ENCODE measurements at regions not wholly inside any gene's neighbourhood (a gene's known extent, or its start where the extent isn't known, plus 50 kb on each side); places are given as distances from the start of the nearest gene placed in this dataset.

- ATAC-seq (ENCODE audit: low read depth) = no peak
- Histone ChIP-seq H3K9ac (ENCODE audit: low read length) (no peak overlapping the region), H3K36me3 (replicated peaks in 1 of 2; ENCODE audit: control extremely low read depth in 1 of 2, control insufficient read depth in 1 of 2, extremely low read depth in 1 of 2, insufficient read depth in 2 of 2, low read length in 1 of 2) (no peaks in the 10 kb centered on the region), H3K4me2 (replicated peaks; ENCODE audit: low read depth, low read length, poor library complexity, severe bottlenecking) (no peak overlapping the region), H4K20me1 (ENCODE audit: control insufficient read depth, insufficient read depth, low read length, poor library complexity, severe bottlenecking) (no peaks in the 10 kb centered on the region), H2AFZ (ENCODE audit: insufficient read depth, low read depth, low read length, poor library complexity, severe bottlenecking) (no peak overlapping the region), H3K4me1 (ENCODE audit: control insufficient read depth in 2 of 2, insufficient read depth in 2 of 2, low read length in 2 of 2) (no peaks in the 10 kb centered on the region), H3K27ac (ENCODE audit: low read length in 2 of 2) (no peak overlapping the region), H3K4me3 (ENCODE audit: control extremely low read depth in 1 of 5, extremely low read depth in 1 of 5, insufficient read depth in 1 of 5, low read depth in 2 of 5, low read length in 4 of 5) (no peak overlapping the region), H3K27me3 (replicated peaks in 1 of 4; ENCODE audit: control extremely low read depth in 1 of 4, control insufficient read depth in 3 of 4, insufficient read depth in 4 of 4, low read length in 3 of 4) (no peaks in the 10 kb centered on the region), H3K79me2 (ENCODE audit: control insufficient read depth, insufficient read depth, low read length) (no peaks in the 10 kb centered on the region), H3K9me3 (ENCODE audit: control extremely low read depth in 1 of 3, control insufficient read depth in 2 of 3, insufficient read depth in 1 of 3, low read length in 2 of 3) (peaks cover 4 to 12% (median 5%) of the 10 kb centered on the region in 3 donors)
- intact Hi-C loops (cut with micrococcal nuclease) = no loop called here
- DNase-seq = no peak
- Mint-ChIP-seq H3K9me3 (ENCODE audit: insufficient read depth) (peaks cover 8% of the 10 kb centered on the region), H3K27me3 (no peaks in the 10 kb centered on the region), H3K4me3 (no peak overlapping the region), H3K27ac (no peak overlapping the region), H3K4me1 (no peaks in the 10 kb centered on the region)
- no peak for TF ChIP-seq CTCF (IDR thresholded peaks at IDR 0.05)
- TF ChIP-seq EZH2 (IDR thresholded peaks at IDR 0.05; ENCODE audit: borderline replicate concordance, insufficient read depth, low read depth, low read length, poor library complexity, severe bottlenecking) = no peak
- CTCF ChIA-PET = no interaction called here
- POLR2A ChIA-PET = no interaction called here
- 100% methylated on average over 8 of the region's 9 CpGs for WGBS (ENCODE audit: insufficient coverage)
Measured at GRCh38 chr14:42311876-42312275, 705.2 kb downstream of the LRFN5 start.

- no peaks in the 10 kb centered on the region for H3K4me1 Mint-ChIP-seq
- intact Hi-C loops (cut with micrococcal nuclease) = no loop called here
- H3K27me3 Mint-ChIP-seq = no peaks in the 10 kb centered on the region
- Histone ChIP-seq H2AFZ (ENCODE audit: insufficient read depth, low read depth, low read length, poor library complexity, severe bottlenecking) (no peak overlapping the region), H3K4me3 (ENCODE audit: control extremely low read depth in 1 of 5, extremely low read depth in 1 of 5, insufficient read depth in 1 of 5, low read depth in 2 of 5, low read length in 4 of 5) (no peak overlapping the region), H3K79me2 (ENCODE audit: control insufficient read depth, insufficient read depth, low read length) (no peaks in the 10 kb centered on the region), H3K4me2 (replicated peaks; ENCODE audit: low read depth, low read length, poor library complexity, severe bottlenecking) (no peak overlapping the region), H3K27ac (ENCODE audit: low read length in 2 of 2) (no peak overlapping the region), H4K20me1 (ENCODE audit: control insufficient read depth, insufficient read depth, low read length, poor library complexity, severe bottlenecking) (no peaks in the 10 kb centered on the region), H3K27me3 (replicated peaks in 1 of 4; ENCODE audit: control extremely low read depth in 1 of 4, control insufficient read depth in 3 of 4, insufficient read depth in 4 of 4, low read length in 3 of 4) (no peaks in the 10 kb centered on the region), H3K36me3 (replicated peaks in 1 of 2; ENCODE audit: control extremely low read depth in 1 of 2, control insufficient read depth in 1 of 2, extremely low read depth in 1 of 2, insufficient read depth in 2 of 2, low read length in 1 of 2) (no peaks in the 10 kb centered on the region), H3K9ac (ENCODE audit: low read length) (no peak overlapping the region), H3K9me3 (ENCODE audit: control extremely low read depth in 1 of 3, control insufficient read depth in 2 of 3, insufficient read depth in 1 of 3, low read length in 2 of 3) (peaks cover 7 to 18% (median 11%) of the 10 kb centered on the region in 3 donors), H3K4me1 (ENCODE audit: control insufficient read depth in 2 of 2, insufficient read depth in 2 of 2, low read length in 2 of 2) (no peaks in the 10 kb centered on the region)
- H3K27ac Mint-ChIP-seq = no peak overlapping the region
- H3K9me3 Mint-ChIP-seq (ENCODE audit: insufficient read depth) = peaks cover 8% of the 10 kb centered on the region
- ATAC-seq (ENCODE audit: low read depth) = no peak
- WGBS (ENCODE audit: insufficient coverage) = 96% methylated on average over 4 of the region's 5 CpGs
- CTCF ChIA-PET = no interaction called here
- H3K4me3 Mint-ChIP-seq = no peak overlapping the region
- POLR2A ChIA-PET = no interaction called here
- no peak for TF ChIP-seq EZH2 (IDR thresholded peaks at IDR 0.05; ENCODE audit: borderline replicate concordance, insufficient read depth, low read depth, low read length, poor library complexity, severe bottlenecking)
- no peak for TF ChIP-seq CTCF (IDR thresholded peaks at IDR 0.05)
- no peak for DNase-seq
Measured at GRCh38 chr14:42307239-42307825, 700.7 kb downstream of the LRFN5 start.

Measured in B cell (primary cell).